Hippocampal formation (tissue), 2 donors: ENCODE measurements at regions not wholly inside any gene's neighbourhood (a gene's known extent, or its start where the extent isn't known, plus 50 kb on each side); places are given as distances from the start of the nearest gene placed in this dataset.
"Not testable (repeated sequence)": the region's sequence is repeated elsewhere in the genome, so short reads cannot be mapped to it uniquely, and the experiment has no call there.

Experiments
- DNase-seq, 2 donors: peaks; one replicate each; lab custom pipeline; 2025; lab: John Stamatoyannopoulos, UW

DNA sequence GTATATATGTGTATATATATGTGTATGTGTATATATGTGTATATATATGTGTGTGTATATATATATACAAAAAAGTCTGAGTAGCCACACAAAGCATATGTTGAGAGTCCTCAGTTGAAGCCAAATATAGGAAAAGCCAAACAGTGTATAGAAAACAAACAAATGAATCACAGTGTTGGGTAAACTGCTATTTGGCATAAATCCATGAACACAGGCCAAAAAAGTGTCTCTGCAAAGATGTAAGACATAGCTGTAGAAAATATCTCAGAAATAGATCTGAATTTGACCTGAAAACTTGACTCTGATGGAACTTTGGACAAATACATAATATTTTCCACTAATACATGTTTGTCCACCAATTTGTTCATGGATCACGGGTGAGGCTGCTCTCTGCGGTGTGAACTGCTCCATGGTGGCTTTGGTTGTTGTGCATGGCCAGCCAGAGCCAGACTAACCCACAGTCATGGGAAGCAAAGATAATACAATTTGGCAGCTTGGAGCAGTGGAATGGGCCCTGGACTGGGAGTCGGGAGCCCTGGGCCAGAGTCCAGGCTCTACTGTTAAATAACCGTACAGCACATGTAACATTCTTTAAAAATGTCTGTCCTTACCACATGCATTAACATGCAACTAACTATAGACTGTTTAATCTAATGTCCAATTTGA, 76.9 kb upstream of the EED start:
- no peak for DNase-seq

- not testable (repeated sequence) for DNase-seq
Measured at GRCh38 chr11:86166287-86166686, 78.3 kb upstream of the EED start.

- DNase-seq = no peak
Measured at GRCh38 chr11:86164106-86164505, 80.4 kb upstream of the EED start.

DNA sequence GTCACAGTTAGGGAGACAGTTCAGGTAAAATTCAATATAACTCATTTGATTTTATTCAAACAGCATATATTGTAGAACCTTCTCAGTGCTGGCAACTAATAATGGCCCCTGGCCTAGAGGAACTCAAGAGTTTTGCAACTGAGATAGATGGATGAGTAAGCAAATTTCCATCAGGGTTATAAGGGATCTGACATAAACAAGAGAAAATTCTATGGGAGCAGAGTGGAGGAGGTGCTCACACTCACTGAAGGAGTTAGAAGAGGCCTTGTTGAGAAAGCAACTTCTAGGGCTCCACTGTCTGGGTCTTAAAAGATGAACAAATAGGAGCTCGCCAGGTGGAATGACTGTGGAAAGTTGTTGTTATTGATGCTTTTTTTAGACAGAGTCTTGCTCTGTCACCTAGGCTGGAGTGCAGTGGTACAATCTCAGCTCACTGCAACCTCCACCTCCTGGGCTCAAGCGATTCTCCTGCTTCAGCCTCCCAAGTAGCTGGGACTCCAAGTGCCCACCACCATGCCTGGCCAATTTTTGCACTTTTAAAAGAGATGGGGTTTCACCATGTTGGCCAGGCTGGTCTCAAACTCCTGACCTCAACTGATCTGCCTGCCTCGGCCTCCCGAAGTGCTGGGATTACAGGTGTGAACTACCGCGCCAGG, 81.2 kb upstream of the EED start:
- DNase-seq = not testable (repeated sequence)

DNA sequence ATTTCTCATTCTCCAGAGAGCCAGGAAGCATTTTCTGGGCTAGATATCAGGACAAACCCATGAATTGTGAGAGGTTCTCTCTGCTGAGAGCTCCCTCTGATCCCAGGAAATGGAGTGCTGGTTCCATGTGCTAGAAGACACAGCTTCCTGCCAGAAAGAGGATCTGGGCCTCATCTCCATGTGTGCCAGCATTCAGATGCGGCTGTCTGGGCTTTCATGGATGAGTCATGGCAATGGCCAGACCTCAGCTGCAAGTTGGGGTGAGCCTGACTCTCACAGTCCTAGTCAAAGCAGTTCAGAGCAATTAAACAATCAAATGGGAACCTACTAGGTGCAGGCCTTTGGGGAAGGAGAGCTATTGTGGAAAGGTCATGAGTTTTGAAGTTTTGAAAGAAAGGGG, 82.3 kb upstream of the EED start:
- DNase-seq = peak in 1 of 2 donors; percentile 31

DNA sequence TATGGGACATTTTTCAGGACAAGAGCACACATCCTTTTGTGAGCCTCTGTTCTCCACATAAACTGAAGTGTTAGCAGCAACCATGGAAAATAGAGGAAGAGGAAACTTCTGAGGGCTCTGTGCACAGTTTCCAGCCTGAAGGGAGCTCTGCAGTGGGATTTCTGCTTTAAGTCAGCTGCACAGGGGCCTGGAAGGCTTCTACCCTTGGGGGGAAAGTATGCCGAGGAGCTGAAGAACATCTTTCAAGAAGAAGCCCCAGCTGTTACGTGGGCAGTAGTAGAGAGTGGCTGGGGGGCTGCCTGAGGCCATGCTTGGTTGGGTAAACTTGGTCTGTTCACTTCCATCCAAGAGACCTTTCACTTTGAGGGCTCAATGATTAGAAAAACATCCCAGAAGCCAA, 82.7 kb upstream of the EED start:
- no peak for DNase-seq

- DNase-seq = no peak
Measured at GRCh38 chr11:86161336-86161735, 83.2 kb upstream of the EED start.

DNA sequence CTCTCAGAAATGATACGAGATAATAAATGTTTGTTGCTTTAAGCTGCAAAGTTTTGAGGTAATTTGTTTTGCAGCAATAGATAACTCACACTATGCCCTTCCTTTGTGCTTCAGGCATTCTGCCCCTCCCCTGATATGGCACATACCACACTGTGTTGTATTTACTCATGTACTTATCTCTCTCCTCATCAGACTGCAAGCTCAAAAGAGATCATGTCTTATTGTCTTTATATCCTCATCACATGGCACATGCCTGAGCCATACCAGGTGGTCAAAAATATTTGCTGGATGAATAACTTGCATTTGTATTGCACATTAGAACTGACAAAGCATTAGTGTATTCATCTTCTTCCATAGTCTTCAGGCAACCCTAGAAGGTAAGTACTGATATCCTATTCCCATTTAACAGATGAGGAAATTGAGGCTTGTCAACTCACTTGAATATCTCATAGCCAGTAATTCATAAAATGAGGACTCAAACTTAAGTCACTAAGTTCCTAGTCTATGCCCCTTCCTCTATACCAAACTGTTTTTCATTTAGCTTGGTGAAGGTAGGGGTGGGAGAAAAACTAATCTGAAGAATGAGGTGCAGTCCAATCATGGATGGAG, 83.9 kb upstream of the EED start:
- DNase-seq = no peak

- no peak for DNase-seq
Measured at GRCh38 chr11:86159581-86159891, 85.0 kb upstream of the EED start.

- DNase-seq = no peak
Measured at GRCh38 chr11:86158704-86159580, 85.6 kb upstream of the EED start.

- DNase-seq = no peak
Measured at GRCh38 chr11:86157797-86158378, 86.7 kb upstream of the EED start.

DNA sequence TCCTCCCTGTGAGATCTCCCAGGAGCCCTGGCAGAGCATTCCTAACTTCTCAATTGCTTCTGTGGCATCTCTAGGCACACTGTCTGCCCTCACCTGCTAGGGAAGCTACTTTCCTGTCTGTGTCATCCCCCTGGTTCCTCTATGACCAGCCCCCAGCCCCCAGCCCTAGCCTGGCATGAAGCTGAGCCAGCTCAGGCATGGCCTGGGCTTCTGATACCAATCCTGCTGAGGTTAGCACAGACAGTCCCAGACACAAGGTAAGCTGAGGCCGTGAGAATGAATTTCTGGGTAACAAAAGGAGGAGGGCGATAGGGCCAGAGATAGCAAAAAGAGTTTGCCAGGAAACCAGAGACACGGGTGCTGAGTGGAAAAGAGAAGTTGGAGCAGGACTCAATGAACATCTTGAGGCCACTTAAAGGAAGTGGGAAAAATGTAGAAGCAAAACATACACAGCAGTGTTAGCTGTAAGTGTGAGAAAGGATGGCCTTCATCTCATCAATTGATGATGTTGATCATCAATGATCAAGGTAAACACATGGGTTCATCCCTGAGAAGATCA, 87.6 kb upstream of the PICALM start:
- no peak for DNase-seq

DNA sequence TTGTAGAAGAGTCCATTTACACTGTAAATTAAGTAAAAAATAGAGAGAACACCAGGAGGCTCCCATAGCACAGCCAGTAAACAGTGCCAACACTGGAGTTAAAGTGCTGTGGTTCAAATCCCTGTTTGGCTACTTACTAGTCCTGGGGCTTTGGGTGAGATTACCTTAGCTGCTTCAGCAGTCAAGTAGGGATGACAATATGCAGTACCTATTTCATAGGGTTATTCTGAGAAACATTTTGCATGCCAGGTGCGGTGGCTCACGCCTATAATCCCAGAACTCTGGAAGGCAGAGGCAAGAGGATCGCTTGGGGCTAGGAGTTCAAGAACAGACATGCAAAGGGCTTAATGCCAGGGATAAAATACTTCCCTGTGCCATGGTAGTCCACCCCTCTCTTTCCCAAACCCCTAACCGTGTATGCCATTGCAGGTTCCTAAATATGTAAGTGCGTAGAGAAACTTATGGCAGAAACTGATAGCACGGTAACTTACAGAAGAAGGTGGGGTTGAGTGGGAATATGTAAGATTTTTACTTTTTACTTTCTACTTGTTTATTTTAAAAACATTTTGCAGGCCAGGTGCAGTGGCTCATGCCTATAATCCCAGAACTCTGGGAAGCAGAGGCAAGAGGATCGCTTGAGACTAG, 86.4 kb upstream of the PICALM start:
- DNase-seq = no peak

DNA sequence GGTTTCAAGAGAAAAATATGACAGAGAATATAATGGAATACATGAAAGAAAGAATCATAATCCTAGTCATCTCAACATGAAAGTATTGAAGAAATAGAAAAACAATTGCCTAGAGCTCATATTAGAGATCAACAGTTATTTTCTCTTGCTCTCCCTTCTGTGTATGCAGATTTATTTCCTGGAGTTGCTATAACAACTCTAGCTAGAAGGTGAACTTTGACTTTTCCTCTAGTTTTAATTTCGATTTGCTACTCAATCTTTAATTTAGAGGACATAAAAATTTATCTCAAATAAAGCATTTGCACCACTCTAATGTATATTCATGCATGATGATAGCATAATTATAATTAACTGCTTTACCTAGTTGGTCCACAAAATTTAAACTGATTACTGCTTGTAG, 84.6 kb upstream of the PICALM start:
- DNase-seq = no peak

DNA sequence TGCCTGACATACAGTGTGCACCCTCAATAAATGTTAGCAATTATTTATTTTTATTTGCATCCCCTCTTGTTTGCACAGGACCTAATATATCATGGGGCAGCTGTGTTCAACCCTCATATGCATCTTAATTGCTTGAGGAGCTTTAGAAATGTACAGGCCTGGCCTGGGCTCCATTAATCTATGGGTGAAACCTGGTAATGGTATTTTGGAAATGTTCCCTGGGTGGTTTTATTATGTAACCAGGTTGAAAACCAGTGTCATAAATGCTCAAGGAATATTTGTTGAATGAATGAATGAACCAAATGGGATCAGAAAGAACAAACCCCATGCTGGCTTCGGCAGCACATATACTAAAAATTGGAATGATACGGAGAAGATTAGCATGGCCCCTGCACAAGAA, 84.0 kb upstream of the PICALM start:
- DNase-seq = no peak

GRCh38 chr11:86152006-86152862, 83.3 kb upstream of the PICALM start:
- DNase-seq = peak; percentile 84 to 90

DNA sequence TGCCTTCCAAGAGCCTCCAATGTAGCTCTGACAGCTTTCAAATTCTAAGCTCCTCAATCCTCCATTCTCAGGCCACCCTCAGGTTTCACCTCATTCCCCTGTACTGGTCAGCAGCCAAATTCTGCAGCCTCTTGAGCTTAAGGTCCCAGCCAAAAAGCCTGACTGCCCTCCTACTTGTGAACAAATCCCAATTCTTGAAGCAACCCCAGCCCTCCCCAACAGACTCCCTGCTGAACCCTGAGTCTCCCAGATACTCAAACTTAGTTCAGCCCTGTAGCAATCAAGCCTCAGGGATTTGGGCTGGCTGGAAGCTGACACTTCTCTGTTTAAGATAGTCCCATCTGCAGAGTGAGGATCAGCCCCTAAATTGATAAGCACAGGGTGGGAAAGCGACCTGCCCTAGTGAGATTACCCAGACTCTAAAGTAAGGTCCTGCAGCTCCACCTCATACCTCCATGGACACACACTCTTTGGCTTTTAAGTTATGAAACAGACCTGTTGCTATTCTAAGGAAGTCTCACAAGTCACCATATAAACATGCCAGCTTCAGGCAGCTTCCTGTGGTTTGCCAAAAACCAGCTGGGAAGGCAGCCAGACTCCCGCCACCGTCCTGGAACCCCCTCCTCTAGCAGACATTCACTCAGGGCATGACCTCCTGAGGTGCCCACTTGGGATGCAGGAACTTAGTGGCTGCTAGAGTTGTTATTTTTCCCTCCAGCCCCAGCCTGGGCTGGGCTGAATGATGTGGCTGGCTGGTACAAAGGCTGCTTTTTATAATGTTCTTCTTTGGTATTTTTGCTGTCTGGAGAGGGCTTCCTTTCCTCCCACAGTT, 82.5 kb upstream of the PICALM start:
- DNase-seq = peak; percentile 84 to 87

DNA sequence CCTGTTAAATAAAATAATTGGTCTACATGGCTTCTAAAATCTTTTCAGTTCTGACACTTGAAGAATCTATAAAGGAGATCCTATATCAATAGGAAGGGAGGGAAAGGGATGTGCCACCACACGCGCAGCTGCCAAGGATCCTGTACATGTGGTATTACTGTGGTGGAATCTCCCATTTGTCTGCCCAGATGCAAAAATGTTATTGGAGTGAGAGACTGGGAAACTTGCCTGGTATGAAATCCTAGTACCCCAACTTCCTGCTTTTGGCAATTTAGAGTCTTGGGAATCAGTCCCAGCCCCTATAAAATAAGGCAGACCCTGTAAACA, 81.9 kb upstream of the PICALM start:
- no peak for DNase-seq

DNA sequence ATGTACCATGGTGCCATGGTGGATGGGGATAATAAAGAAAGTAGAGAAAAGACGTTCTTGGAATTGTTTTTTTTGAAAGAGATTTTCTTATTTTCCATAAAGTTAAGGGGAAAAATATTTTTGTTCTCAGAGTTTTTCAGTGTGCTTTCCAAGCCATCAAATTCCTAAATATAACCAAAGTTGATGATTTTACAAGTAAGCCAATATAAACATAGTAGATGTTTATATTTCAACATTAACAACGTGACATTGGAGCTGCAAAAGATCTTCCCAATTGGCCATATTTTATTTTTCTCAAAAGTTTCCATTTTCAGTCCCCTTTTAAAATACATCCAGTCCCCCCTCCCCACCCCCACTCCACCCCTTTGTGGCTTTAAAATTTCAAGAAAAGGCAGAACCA, 80.9 kb upstream of the PICALM start:
- no peak for DNase-seq

DNA sequence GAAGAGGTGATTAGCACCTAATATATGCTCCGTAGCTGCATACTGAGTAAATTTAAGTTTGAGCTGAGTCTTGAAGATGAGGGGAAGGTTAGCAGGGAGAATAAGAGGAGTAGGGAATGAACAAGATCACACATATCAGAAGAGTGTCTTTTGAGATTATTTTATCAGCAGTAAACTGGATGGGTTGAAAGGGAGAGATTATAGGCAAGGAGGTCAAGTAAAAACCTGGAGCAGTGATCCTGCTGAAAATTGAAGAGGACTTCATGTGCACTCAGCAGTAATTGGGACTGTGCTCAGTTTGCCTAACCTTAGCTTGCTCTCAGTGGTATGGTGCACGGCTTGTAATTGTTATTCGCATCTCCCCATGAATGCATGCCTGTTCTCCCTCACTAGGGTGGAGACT, 79.5 kb upstream of the PICALM start:
- no peak for DNase-seq
